ENCODE measurements at regions not wholly inside any gene's neighbourhood (a gene's known extent, or its start where the extent isn't known, plus 50 kb on each side); places are given as distances from the start of the nearest gene placed in this dataset.
"Not testable (repeated sequence)": the region's sequence is repeated elsewhere in the genome, so short reads cannot be mapped to it uniquely, and the experiment has no call there.

GRCh38 chrX:65879977-65880799 is 159.7 kb downstream of the VSIG4 start:
- H3K27ac ChIP-seq (ENCODE audit: low read length): no peak overlapping the region
- TF ChIP-seq EZH2phosphoT487 (IDR thresholded peaks at IDR 0.05; ENCODE audit: low read depth) (no peak), CTCF (IDR thresholded peaks at IDR 0.05; ENCODE audit: low read depth, low read length) (no peak)
- H3K4me1 ChIP-seq (ENCODE audit: low read length): no peaks in the 10 kb centered on the region
- H3K4me2 ChIP-seq (ENCODE audit: low read length): no peak overlapping the region
- H3K9ac ChIP-seq (ENCODE audit: low read length): no peak overlapping the region
- H4K20me1 ChIP-seq (ENCODE audit: insufficient read depth, low read length): no peaks in the 10 kb centered on the region
- no peaks in the 10 kb centered on the region for H3K79me2 ChIP-seq (ENCODE audit: low read length)
- no peak overlapping the region for H3K4me3 ChIP-seq (ENCODE audit: low read length)
- 0 out of 2 replicates have a peak, but pooled peaks cover 8% of the 10 kb centered on the region for H3K27me3 ChIP-seq (ENCODE audit: low read depth, low read length)
- H2AFZ ChIP-seq (ENCODE audit: low read depth, low read length): no peak overlapping the region
- H3K36me3 ChIP-seq (replicated peaks; ENCODE audit: low read depth, low read length): no peaks in the 10 kb centered on the region
- no peaks in the 10 kb centered on the region for H3K9me3 ChIP-seq (ENCODE audit: insufficient read depth, low read length)

- Histone ChIP-seq H4K20me1 (ENCODE audit: insufficient read depth, low read length) (no peaks in the 10 kb centered on the region), H3K4me1 (ENCODE audit: low read length) (no peaks in the 10 kb centered on the region), H2AFZ (ENCODE audit: low read depth, low read length) (no peak overlapping the region), H3K9ac (ENCODE audit: low read length) (no peak overlapping the region), H3K36me3 (replicated peaks; ENCODE audit: low read depth, low read length) (no peaks in the 10 kb centered on the region), H3K4me3 (ENCODE audit: low read length) (no peak overlapping the region), H3K4me2 (ENCODE audit: low read length) (no peak overlapping the region), H3K79me2 (ENCODE audit: low read length) (no peaks in the 10 kb centered on the region), H3K9me3 (ENCODE audit: insufficient read depth, low read length) (no peaks in the 10 kb centered on the region), H3K27ac (ENCODE audit: low read length) (no peak overlapping the region), H3K27me3 (ENCODE audit: low read depth, low read length) (0 out of 2 replicates have a peak, but pooled peaks cover 4% of the 10 kb centered on the region)
- TF ChIP-seq CTCF (IDR thresholded peaks at IDR 0.05; ENCODE audit: low read depth, low read length) (no peak), EZH2phosphoT487 (IDR thresholded peaks at IDR 0.05; ENCODE audit: low read depth) (no peak)
These were observed 161.4 kb downstream of the VSIG4 start for GRCh38 chrX:65878456-65878855.

- no peak overlapping the region for H2AFZ ChIP-seq (ENCODE audit: low read depth, low read length)
- H3K27me3 ChIP-seq (ENCODE audit: low read depth, low read length): 0 out of 2 replicates have a peak, but pooled peaks cover 4% of the 10 kb centered on the region
- no peak overlapping the region for H3K27ac ChIP-seq (ENCODE audit: low read length)
- no peaks in the 10 kb centered on the region for H3K4me1 ChIP-seq (ENCODE audit: low read length)
- TF ChIP-seq EZH2phosphoT487 (IDR thresholded peaks at IDR 0.05; ENCODE audit: low read depth): no peak
- no peak for TF ChIP-seq CTCF (IDR thresholded peaks at IDR 0.05; ENCODE audit: low read depth, low read length)
- no peaks in the 10 kb centered on the region for H3K36me3 ChIP-seq (replicated peaks; ENCODE audit: low read depth, low read length)
- no peaks in the 10 kb centered on the region for H3K9me3 ChIP-seq (ENCODE audit: insufficient read depth, low read length)
- no peak overlapping the region for H3K4me2 ChIP-seq (ENCODE audit: low read length)
- H3K79me2 ChIP-seq (ENCODE audit: low read length): no peaks in the 10 kb centered on the region
- H4K20me1 ChIP-seq (ENCODE audit: insufficient read depth, low read length): no peaks in the 10 kb centered on the region
- H3K4me3 ChIP-seq (ENCODE audit: low read length): no peak overlapping the region
- no peak overlapping the region for H3K9ac ChIP-seq (ENCODE audit: low read length)
These were observed 161.9 kb downstream of the VSIG4 start for GRCh38 chrX:65877953-65878352.

- not testable (repeated sequence) for H3K36me3 ChIP-seq (replicated peaks; ENCODE audit: low read depth, low read length); H3K9me3 ChIP-seq (ENCODE audit: insufficient read depth, low read length); H3K27ac ChIP-seq (ENCODE audit: low read length); H3K27me3 ChIP-seq (ENCODE audit: low read depth, low read length); H3K4me3 ChIP-seq (ENCODE audit: low read length); H2AFZ ChIP-seq (ENCODE audit: low read depth, low read length); H3K9ac ChIP-seq (ENCODE audit: low read length); H3K4me2 ChIP-seq (ENCODE audit: low read length); H4K20me1 ChIP-seq (ENCODE audit: insufficient read depth, low read length); H3K79me2 ChIP-seq (ENCODE audit: low read length); H3K4me1 ChIP-seq (ENCODE audit: low read length)
These were observed 164.3 kb downstream of the VSIG4 start for GRCh38 chrX:65875614-65876013.
